HFF-Myc (cell line): ENCODE measurements at regions not wholly inside any gene's neighbourhood (a gene's known extent, or its start where the extent isn't known, plus 50 kb on each side); places are given as distances from the start of the nearest gene placed in this dataset.

ENCODE experiments used
- DNase-seq: peaks from one replicate; pipeline ENCODE4 v3.0.0-alpha.2; 2011; ENCODE audit warnings: low read depth; ENCODE audit errors: extremely low read depth
- H3K4me3 ChIP-seq: replicated peaks from 2 replicates; pipeline ENCODE4 v1.5.1; 2011; ENCODE audit warnings: low read depth, mild to moderate bottlenecking, control low read depth, low read length
- TF ChIP-seq, protein P1 (sequence below): IDR thresholded peaks from 2 replicates; pipeline ENCODE4 v1.5.1; 2012; ENCODE audit warnings: mild to moderate bottlenecking, low read depth, low read length, control low read depth; ENCODE audit errors: missing control alignments

- no peak overlapping the region for H3K4me3 ChIP-seq
- no peak for DNase-seq
- TF ChIP-seq, protein P1, sequence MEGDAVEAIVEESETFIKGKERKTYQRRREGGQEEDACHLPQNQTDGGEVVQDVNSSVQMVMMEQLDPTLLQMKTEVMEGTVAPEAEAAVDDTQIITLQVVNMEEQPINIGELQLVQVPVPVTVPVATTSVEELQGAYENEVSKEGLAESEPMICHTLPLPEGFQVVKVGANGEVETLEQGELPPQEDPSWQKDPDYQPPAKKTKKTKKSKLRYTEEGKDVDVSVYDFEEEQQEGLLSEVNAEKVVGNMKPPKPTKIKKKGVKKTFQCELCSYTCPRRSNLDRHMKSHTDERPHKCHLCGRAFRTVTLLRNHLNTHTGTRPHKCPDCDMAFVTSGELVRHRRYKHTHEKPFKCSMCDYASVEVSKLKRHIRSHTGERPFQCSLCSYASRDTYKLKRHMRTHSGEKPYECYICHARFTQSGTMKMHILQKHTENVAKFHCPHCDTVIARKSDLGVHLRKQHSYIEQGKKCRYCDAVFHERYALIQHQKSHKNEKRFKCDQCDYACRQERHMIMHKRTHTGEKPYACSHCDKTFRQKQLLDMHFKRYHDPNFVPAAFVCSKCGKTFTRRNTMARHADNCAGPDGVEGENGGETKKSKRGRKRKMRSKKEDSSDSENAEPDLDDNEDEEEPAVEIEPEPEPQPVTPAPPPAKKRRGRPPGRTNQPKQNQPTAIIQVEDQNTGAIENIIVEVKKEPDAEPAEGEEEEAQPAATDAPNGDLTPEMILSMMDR = no peak
Observed at GRCh38 chr2:150403457-150403856, 84.0 kb downstream of the RND3 start.

DNA sequence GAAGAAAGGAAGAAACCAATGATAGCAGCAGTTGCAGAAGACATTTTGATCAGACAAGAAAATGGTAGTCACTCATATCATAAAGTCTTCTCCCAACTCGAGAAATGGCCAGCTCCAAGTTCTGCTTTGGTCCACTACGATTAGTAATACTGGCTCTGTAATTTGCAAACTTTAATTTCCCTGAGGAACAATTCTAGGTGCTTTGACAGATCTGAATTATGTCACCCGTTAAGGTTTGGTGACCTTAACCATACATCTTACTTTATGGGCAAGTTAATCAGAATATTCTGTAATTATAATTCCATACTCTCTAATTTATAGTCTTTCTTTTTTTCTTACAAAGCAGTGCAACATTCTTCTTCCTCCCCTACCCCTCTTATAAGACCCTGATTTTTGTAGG lies 84.5 kb downstream of the RND3 start:
- DNase-seq = no peak
- TF ChIP-seq, protein P1 = no peak
- no peak overlapping the region for H3K4me3 ChIP-seq

GRCh38 chr2:150400849-150401248 lies 86.6 kb downstream of the RND3 start:
- no peak for DNase-seq
- no peak overlapping the region for H3K4me3 ChIP-seq
- TF ChIP-seq, protein P1 = no peak

DNA sequence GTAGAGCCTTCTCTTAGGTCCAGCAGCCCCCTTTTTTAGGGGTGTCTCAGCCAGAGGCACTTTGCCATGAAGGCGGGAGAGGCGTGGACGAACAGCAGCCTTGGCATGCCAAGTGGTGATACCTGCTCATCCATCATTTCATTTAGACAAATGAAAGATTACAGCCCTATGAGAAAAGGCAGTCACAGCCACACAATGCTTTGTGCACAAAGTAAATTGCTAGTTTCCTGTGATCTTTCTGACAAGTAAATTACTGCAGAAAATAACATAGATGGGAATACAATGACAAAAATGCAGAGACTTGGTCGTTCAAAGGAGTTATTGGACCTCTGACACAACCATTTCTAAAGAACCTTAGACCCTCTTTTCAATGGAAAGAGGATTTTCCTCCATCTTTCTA lies 94.9 kb downstream of the RND3 start:
- DNase-seq = no peak
- H3K4me3 ChIP-seq = no peak overlapping the region
- TF ChIP-seq, protein P1 = no peak

DNA sequence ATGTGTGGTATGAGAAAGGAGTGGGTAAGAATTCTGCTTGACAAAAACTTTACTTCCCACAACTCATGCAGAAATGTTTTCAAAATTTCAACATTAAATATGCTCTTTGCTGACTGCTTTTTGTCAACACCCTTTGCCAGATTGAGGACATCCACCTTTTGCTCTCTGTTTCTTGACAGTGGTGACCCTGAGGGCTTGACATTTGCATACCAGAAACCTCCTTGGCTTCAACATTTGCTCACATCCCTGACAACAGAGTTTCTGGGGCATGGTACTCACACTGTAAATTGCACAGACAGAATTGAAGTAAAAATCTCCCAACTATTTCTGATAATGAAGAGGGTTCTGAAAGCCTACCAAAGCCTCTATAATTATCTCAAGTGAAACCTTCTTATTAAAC lies 95.7 kb downstream of the RND3 start:
- TF ChIP-seq, protein P1 = no peak
- no peak overlapping the region for H3K4me3 ChIP-seq
- DNase-seq = no peak

GRCh38 chr2:150389447-150389846 lies 98.0 kb downstream of the RND3 start:
- no peak for DNase-seq

DNA sequence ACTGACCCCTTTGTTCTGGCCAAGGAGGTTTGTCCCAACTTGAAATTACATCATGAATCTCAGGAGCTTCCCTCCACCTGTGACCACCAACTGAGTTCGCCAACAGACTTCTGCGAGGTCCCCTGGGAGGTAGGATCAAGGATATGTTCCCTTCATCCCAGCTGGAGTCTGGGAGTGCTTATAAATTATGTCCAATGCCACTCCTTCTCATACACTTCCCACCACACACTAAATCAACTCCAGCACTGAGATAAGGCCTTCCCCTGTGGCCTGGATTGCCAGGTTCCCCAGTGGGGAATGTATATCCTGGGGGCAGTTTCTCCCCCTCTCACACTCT lies 99.2 kb downstream of the RND3 start:
- H3K4me3 ChIP-seq = no peak overlapping the region
- DNase-seq = no peak
- TF ChIP-seq, protein P1 = no peak

More at GRCh38 chr2:150389447-150389846, 98.0 kb downstream of the RND3 start:
- TF ChIP-seq, protein P1 = no peak
- no peak overlapping the region for H3K4me3 ChIP-seq
